GM19438 (cell line): ENCODE measurements at regions not wholly inside any gene's neighbourhood (a gene's known extent, or its start where the extent isn't known, plus 50 kb on each side); places are given as distances from the start of the nearest gene placed in this dataset.

Experiments
- ATAC-seq: cut with Tn5 transposase; IDR thresholded peaks from one replicate; pipeline ENCODE4 v1.9.1; 2021; ENCODE audit warnings: low read depth; ENCODE audit not compliant: unreplicated experiment

- ATAC-seq, result no peak
Measured at GRCh38 chr2:183606022-183606717, 481.9 kb downstream of the NUP35 start.

- no peak for ATAC-seq
Measured at GRCh38 chr2:183606718-183607085, 482.5 kb downstream of the NUP35 start.

GRCh38 chr2:183607995-183608394 lies 483.8 kb downstream of the NUP35 start:
- no peak for ATAC-seq

- no peak for ATAC-seq
Measured at GRCh38 chr2:183608747-183609146, 484.5 kb downstream of the NUP35 start.

- ATAC-seq, result no peak
Measured at GRCh38 chr2:183610724-183611123, 486.5 kb downstream of the NUP35 start.

DNA sequence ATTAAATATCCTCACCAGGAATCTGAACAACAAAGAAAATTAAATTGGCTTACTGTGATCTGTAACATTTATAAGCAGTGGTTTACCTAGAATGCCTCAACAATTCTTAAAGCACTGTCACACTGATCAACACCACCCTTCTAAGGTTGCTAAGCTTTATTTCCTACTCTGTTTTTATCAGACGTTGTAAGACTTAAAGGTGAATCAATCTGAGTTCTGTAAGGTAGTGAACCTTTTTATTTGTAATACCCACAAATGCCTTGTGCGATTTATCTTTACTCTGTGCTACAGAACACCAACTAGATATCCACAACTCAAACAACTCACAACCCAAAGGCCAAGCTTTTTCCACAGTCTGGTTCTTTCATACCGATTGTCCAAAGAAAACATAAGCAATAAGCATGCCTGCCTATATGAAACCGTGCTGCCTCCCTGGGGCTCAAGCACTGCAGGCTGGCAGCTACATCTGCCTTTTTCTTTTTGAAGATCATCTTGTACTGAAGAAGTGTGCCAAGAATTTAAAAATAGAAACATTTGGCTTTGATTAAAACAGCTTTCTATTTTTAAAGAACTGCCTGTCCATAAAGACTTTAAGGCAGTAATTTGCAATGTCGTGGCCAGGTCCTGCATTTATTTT lies 490.7 kb downstream of the NUP35 start:
- ATAC-seq, result no peak

DNA sequence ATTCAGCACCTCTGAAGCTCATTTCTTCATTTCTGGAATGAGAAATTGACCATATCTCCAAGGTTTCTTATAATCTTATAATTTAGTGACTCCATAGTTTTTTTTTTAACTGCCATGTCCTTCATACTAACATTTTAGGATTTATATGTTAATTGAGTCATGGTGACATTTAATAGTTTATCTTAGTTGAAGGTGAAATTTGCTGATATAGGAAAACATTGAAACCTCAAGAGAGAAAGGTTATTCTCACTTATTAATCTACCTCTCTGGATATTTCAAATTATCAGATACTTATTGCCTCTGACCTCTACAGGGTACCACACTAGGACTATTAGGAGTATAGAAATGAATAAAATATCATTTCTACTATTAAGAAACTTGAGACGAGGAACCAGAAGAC lies 499.0 kb downstream of the NUP35 start:
- no peak for ATAC-seq

GRCh38 chr2:183630964-183631363 lies 506.7 kb downstream of the NUP35 start:
- no peak for ATAC-seq

GRCh38 chr2:183656121-183656520 lies 531.9 kb downstream of the NUP35 start:
- no peak for ATAC-seq

- ATAC-seq, result no peak
Measured at GRCh38 chr2:183665425-183665824, 541.2 kb downstream of the NUP35 start.

GRCh38 chr2:183666031-183666430 lies 541.8 kb downstream of the NUP35 start:
- ATAC-seq, result no peak

DNA sequence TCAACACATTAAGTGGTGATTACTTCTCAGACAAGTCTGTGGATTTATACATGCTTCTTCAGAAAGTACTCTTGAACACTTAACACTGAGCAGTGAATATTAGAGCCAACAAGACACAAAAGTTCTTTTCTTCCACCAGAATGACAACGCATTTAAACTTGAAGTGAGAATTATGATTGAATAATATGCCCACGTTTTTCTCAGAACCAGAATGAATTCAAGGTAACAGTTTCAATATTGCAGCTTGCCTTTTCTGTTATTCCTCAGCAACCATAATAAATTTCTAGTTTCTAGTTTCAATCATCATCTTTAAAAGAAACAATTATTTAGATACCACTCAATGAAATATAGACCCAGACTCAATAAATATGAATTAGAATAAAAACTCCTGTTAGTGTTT lies 547.0 kb downstream of the NUP35 start:
- ATAC-seq, result no peak

DNA sequence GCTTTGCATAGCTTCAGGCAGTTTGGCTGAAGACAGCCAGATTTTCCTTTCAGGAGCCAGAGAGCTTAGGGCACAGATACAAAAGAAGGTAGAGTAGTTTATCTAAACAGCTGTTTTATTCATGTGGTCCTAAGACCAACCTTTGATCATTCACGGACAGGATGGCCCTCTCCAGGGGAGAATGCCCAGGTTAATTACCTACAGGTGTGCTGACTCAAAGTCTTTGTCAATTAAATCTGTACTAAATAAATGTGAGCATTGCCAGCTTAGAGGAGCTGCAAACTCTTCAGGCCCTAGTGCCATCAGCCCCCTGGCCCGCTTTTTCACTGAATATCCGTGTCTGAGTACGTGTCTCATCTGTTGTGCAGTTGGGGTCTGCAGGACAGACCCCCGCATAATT lies 554.7 kb downstream of the NUP35 start:
- ATAC-seq, result no peak

DNA sequence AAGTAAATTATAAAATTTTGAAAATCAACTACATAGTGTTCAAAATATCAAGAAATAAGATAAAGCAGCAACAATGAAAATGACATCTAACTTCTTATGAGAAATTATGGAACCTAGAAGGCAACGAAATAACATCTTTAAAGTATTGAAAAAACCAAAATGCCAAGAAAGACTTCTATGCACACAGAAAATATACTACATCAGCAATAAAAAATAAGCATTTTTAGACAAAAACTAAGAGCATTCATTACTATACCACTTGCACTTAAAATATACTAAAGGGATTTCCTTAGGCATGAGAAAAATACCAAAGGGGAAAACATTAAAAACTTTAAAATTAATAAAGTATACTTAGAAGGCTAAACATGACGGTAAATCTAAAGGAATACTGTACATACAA lies 556.3 kb downstream of the NUP35 start:
- no peak for ATAC-seq

DNA sequence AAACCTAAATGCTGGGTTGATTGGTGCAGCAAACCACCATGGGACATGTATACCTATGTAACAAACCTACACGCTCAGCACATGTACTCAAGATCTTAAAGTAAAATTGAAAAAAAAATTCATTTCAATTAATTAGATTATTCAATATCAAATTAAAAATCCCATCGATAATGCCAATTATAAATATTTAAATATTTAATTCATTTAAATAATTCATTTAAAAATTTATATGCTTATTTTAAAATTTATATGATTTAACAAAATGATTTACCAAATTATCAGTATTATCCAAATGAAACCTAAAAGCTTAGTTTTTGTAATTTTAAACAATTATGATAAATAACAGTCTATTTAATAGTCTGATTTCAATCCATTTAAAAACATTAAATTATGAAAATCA lies 560.4 kb downstream of the NUP35 start:
- ATAC-seq, result no peak

DNA sequence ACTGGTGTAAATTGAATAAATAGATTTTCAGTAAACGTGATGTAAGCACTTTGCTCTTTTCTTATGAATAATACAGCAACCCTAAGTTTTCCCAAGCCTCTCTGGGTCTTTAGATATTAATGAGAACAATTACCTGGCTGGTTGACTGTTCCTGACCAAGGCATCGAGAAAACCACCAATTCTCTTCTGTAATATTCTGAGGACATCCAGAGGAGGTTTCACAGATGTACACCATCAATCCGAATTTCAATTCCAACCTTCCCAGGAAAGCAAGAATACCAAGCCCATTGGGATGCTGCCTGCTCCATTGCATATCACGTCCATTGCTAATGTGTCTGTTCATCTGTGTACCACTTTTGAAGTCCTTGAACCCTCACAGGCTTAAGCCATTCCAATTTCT lies 571.8 kb downstream of the NUP35 start:
- no peak for ATAC-seq

DNA sequence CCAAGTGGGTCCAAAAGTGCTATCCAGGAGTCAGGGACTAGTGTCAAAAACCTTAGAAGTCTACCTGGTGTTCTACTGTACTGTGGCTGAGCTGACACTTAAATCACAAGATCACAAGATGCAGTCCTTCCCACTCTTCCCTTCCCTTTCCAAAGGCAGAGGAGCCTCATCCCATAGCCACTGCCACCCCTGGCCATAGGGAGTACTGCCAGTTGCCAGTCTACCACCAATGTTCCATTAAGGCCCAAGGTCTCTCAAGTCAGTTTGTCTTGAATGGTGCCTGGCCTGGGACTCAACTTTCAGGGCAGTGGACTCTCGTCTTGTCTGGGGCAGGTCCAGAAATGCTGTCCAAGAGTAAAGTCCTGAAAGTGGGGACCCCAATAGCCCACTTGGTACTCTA lies 585.6 kb downstream of the NUP35 start:
- ATAC-seq, result no peak

GRCh38 chr2:183718246-183718645 lies 594.0 kb downstream of the NUP35 start:
- no peak for ATAC-seq

- no peak for ATAC-seq
Measured at GRCh38 chr2:183723278-183723677, 599.0 kb downstream of the NUP35 start.

- ATAC-seq, result no peak
Measured at GRCh38 chr2:183729380-183729779, 605.1 kb downstream of the NUP35 start.

GRCh38 chr2:183740241-183740640 lies 616.0 kb downstream of the NUP35 start:
- ATAC-seq, result no peak

GRCh38 chr2:183752571-183752970 lies 628.3 kb downstream of the NUP35 start:
- no peak for ATAC-seq

- no peak for ATAC-seq
Measured at GRCh38 chr2:183759033-183759432, 634.8 kb downstream of the NUP35 start.
